ENCODE measurements at regions not wholly inside any gene's neighbourhood (a gene's known extent, or its start where the extent isn't known, plus 50 kb on each side); places are given as distances from the start of the nearest gene placed in this dataset.
"Not testable (repeated sequence)": the region's sequence is repeated elsewhere in the genome, so short reads cannot be mapped to it uniquely, and the experiment has no call there.

DNA sequence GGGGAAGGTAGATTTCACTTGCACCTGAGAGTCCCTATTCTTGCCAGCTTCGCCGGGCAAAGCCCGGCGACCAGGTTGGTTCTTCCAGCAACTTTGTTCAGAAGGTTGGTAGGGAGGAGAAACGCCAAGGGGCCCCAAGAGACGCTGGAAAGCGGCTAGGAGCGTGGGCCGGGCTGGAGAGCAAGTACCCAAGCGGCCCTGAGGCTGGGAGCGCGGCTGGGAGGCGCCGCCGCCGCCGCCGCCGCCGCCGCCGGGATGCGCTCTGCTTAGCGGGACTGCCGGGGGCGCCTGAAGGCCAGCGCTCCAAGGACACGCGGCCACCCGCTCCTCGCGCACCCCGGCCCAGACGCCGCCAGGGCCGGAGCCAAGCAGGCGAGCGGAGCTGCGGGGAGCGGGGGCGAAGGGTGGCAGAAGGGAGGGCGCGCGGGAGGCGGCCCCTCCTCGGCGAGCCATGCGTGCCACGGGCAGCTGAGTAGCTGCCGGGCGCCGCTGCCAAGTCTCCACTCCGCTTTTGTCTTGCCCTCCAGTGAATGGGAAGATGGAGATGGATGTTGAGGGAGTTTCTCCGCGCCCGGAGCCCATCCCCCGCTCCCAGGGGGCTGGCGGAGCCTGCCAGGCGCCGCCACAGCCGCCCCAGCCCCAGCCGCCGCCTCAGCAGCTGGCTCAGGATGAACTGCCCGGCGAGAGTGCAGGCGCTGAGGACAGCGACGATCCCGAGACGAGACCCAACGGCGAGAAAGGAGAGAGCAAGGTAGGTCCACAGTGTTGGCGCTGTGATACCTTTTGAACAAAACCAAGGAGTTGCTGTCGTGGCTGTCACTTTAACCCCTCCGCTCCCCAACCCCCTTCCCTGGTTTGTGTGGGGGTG lies 227.4 kb upstream of the AZI2 start:
- no peak for DNase-seq

DNA sequence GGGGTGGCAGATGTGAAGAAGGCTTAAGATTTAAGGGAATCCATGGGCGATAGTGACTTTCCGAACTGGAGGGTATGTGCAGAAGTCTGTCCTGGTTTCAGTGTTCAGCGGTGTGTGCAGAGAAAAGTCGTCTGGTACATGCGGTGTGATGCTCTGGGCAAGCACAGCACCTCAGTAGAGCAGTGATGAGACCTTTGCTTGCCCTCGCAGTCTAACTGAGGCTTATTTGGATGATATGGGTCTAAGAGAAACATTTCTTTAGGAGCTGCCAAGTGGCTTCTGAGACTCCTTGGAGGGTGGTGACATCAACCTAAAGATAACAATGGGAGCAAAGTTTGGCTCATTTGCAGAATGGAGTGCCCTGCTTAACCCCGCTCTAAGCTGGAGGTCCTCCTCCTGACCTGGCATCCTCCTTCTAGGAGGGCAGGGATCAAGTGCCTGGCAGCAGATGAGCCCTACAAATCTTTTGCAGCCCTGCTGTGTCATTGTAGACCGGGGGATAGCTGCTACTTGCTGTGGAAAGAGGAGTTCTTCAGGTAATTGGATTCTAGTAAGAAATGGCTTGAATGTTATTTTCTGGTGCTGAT lies 228.1 kb upstream of the AZI2 start:
- no peak for DNase-seq

DNA sequence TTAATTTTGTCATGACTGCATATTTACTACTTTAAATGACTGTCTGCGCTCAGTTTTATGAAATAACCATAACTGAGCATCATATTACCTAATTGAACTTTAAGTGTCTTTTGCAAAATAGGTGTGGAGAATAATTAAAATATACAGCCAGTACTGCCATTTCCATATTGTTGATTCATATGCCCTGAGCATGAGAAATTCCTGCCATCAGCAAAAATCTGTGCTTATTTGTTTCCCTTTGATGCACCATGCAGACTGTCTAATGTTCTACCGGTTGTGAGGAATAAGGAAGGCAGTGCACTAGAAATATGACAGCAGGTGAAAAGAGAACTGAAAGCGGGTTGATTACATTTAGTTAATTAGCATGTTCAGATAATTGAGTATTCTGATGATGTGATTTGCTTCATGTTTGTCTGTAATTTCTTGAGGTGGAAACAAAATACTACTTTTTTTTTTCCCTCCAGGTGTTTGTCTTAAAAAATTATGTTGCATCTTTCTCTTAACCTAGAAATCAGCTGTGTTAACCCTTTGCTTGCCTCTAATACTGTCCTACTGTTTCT lies 229.4 kb upstream of the AZI2 start:
- DNase-seq, result no peak

DNA sequence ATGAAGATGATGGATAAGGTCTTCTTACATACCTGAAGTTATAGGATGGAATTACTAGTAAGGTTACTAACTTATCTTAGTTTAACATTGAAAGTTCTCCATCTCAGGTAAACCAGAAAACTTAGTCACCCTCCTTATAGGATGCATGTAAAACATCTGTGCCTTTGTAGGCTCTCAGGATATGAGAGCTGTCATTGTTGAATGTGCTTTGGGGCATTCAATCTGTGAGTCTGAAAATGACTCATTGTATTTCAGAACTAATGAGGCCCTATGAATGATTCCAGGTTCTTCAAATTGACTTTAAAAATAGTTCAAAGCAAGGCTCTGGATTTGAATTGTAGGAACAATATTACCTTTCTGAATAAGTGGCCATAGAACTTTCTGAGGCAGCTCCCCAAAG lies 237.7 kb upstream of the AZI2 start:
- DNase-seq, result no peak

DNA sequence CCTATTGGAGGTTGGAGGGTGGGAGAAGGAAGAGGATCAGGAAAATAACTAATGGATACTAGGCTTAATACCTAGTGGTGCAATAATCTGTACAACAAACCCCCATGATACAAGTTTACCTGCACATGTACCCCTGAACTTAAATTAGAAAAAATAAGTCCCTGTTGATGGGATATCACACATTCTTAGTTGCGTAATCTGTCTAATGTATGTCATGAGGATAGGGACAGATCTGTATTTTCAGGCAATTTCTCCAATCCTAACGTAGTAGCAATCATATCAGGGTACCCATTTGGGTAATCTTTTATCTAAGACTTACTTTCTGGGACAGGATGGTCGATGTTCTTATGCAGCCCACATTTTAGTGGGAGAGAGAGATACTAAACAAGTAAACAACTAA lies 239.1 kb upstream of the AZI2 start:
- no peak for DNase-seq

DNA sequence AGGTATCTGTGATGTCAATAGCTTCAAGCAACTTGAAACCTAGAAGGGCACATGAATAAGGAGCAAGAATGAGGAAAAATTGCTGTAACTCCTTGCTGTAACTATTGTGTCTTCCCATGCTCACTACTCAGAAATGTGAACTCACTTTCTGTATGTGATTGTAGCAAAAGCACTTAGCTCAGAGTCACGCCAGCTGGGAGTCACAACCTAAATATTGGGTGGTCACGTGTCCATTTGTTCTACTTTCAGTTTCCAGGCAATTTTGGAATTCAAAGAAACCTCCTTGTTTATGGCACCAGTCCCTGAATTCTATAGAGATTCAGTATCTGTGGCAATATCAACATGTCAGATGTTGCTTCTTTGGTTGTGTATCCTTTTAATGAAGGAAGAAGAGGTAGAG lies 241.6 kb upstream of the AZI2 start:
- no peak for DNase-seq

DNA sequence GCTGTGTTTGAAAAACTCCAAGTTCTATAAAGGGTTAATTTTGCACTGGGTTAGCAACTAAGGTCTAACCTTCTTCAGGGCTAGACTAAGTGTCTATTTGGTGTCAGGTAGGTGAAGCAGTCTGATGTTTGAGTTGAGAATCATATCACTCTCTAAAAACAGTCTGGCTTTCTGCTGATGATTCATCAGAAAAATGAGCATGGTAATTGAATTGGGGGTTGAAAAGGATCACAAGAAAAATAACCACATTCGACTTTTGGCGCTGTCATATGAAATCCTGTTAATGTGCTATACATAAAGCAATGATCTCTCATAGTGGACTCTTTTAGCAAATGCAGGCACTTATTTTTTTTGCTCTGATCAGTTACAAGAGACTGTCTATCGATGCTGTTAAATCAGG lies 242.2 kb upstream of the AZI2 start:
- DNase-seq, result no peak

DNA sequence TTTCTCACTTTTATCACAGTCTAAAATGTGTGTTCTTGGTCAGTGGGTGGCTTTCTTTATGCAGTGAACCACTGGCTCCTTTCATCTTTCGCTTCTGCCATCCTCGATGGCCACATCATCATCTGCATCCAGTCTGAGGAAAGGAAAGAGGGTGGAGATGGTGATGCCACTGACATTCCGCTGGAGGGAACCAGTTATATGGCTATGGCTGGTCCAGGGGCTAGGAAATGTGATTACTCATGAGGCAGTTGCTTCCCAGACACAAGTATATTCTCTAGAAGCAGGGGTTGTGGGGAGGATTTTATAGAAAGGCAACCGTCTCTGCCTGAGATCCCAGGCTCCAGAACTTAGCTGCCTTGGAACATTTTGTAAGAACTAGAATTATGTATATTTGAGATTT lies 246.7 kb upstream of the AZI2 start:
- no peak for DNase-seq

DNA sequence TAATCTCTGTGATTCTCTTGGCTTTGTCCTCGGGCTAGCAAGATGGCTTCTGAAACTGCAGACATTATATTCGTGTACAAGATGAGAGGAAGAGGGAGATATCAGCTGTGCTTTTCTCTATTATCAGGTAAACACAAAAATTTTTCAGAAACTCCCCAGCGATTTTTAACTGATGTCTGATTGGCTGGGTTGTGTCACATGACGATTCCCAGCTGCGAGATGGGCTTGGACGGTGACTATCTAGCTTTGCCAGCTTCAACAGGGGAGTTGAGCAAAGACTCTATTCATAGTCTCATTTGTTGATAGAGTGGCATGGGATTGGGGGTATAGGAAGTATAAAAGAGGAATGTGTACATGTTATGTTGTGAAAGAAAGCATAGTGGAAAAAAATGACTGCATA lies 248.8 kb upstream of the AZI2 start:
- DNase-seq, result no peak

DNA sequence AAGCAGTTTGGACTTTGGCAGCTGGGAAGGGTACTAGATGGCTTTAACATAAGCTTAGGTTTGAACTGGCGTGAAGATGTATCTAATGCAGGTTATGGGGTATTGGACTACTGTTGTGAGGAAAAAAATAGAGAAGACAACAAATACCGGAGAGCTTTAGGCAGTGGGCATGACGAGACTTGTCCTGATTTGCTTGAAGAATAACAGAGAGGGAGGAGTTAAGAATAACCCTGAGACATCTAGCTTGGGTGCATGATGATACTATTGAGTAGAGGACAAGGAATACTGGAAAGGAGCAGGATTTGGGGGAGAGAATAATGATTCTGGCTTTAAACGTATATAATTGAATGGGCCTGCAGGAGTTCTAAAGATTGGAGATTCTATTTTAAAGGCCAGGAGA lies 249.5 kb upstream of the AZI2 start:
- DNase-seq, result no peak

DNA sequence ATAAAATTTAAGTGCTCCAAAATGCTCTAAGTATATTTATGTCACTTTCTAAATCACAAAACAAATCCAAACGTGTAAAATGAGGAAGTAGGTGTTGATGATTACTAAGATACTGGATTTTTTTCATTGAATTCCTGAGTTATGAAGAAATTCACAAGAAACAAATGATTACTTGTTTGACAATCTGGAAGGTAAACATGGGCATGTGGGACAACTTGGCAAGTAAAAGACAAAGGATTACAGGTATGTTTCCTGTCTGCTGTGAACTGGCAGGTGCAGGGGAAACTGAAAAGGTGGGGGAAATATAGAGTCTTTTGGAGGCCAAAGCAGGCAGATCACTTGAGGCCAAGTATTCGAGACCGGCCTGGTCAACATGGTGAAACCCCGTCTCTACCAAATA lies 252.7 kb upstream of the AZI2 start:
- DNase-seq, result no peak

DNA sequence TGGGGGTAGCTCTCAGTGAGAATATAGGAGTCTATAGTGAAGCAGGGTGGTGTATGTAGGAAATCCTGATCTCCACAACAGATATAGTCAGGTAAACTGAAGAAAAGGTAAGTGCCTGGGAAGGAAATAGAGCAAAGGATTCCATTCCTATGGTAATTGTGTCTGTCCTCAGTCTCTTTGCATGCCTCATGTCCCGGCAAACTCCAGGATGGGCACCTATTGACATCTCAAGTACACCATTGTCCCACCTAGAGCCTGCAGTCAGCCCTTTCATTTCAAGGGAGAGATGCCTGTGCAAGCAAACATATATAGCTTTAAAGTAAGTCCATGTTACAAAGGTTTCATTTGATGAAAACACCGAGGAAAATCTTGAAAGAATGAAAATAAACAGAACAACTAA lies 257.7 kb upstream of the AZI2 start:
- no peak for DNase-seq

DNA sequence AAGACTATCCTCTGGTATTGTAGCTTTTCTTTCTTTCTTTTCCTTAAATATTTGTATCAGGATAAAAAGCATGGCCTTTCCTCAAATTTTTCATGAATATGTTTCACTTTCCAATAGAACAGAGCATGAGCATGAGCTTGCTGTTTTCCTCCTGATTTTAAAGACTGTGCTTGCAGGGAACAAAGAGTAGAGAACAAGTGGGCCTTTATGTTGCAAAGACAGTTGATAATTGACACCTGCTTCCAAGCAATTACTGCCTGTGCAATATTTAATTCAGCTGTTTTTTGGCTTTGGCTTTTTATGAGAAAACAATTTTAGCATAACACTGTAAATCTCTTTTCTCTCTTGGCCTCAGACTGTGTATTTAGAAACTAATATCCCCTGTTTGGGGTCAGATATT lies 263.6 kb upstream of the AZI2 start:
- DNase-seq, result no peak

DNA sequence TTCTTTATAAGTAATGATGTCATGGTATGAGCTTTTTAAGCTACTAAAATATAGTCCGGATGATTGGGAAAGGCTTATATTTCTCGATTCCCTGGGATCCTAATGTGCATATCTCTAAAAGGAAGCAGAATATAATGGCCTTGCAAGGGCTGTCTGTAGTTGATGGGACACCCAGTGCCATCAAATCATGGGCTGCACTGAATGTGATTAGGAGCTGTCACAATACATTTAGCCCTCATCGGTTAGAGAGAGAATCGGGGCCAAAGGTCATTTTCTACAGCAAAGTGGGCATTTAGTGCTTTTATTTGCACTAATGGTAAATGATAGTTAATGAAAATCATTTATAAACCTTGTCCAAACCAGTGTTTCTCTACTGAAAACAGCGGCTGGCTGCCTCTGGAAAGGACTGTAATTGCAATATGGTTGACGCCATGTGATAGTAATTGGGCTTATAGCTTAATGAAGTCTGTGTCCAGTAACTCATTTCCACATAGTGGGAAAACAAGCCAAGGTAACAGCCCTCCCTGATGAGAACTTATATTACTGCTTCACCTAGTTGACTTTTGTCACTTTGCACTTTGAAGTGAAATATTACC lies 265.0 kb upstream of the AZI2 start:
- no peak for DNase-seq

DNA sequence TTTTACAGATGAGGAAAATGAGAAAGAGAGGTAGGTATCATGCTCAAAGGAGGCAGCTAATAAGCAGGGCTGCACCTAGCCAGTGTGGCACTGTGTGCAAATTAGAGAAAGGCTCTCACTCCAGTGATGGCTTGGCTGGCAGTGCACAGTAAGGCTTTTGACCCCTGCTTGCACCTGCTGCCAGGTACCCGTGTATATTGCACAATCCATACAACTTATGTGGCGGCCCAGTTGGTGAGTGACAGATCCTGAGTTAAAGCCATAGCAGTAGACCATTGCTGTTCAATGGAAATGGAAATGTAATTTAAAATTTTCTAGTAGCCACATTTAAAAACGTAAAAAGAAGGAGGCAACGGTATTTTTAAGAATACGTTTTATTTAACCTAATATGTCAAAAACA lies 266.4 kb upstream of the AZI2 start:
- DNase-seq, result no peak

DNA sequence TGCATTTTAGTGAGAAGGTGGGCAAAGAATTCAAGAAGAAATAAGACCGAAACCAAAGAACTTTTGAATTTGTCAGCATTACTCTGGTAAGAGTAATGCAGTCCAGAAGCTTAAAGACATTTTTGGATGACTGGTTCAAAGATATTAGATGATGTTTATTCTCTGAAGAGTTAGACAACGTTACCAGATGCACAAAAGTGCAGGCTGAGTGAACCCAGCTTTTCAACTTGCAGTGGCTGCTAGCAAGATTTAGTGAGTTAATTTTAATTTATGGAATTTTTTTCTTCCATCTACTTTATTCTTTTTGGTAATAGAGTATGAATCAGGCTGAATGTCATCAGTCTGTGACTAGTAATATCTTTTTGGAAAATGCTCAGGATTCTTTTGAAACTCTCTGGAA lies 267.3 kb upstream of the AZI2 start:
- no peak for DNase-seq

DNA sequence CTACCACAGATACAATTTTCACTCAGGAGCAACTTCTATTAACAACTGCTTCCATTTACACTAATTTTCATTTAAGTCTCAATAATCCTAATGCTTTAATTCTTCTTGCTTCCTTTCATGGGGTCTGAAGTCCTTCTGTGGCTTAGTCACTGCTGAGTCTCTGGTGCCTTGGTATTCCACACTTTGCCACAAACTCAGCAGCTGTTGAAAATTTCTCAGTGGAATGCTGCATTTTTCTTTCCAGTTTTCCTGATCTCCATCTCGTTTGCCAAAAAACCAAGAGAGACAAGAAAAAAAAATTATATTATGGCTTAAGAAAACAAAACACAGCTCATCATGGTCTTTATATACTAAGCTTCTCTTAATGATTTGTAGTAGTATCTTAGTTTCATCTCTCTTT lies 269.2 kb upstream of the AZI2 start:
- no peak for DNase-seq

DNA sequence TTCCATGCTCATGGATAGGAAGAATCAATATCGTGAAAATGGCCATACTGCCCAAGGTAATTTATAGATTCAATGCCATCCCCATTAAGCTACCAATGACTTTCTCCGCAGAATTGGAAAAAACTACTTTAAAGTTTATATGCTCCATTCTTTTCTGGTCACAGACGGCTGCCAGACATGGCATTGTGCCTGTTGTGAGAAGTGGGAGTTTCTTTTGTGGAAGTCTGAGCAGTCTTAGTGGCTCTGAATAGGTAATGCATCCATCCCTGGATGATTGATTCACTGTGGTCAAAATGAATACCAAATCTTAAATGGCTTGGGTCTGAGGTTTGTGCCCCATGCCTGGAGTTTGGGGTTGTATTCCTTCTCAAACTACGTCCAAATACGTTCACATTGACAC lies 274.5 kb upstream of the AZI2 start:
- DNase-seq, result no peak

DNA sequence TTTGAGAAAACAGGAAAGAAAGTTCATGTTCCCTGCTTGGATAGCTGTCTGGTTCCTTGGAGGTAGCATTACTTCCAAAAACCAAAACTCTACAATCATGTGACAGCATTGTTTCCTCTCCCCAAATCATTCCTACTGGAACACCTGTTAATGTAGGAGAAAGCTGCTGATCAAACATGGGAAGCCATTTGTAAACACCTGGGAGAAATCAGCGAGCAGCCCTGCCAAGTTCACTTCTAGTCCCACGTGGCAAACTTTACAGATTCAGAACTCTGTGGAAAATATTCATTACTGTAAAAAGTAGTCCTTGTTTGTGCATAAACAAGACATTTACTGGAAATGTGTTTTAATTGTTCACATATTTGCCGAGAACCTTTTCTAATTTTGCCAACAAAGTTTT lies 275.5 kb upstream of the AZI2 start:
- no peak for DNase-seq

DNA sequence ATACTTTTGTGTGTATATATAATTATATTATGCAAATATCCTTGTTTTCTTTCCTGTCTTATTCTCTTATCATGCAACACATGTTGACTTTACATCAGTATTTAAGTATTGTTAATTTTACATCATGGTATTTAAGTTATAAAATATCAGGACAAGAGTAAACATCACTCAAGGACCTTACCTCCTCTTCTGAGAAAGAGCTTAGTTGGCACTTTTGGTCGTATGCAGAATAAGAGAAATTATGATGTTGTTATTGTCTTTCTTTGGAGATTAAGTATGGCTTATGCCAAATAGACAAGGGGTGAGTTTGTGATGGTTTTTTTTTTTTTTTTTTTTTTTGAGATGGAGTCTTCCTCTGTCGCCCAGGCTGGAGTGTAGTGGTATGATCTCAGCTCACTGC lies 279.2 kb upstream of the AZI2 start:
- DNase-seq, result not testable (repeated sequence)

DNA sequence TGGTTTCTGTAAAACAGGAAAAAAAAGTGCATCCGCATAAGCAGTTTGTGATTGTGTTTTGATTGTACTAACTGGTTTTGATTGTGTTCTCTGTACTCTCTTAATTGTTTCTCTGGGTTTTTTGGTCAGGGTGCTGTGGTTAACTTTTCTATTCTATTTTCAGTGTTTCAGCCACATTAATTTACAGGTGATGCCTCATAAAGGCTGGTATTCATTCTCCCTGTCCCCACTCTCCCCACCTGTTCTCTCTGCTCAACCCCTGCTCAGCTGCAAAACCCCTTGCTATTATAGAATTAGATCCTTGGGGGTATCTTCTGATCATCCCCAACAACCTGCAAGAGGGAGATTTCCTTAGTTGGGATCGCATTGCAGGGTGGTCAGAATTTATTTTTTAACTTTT lies 285.4 kb upstream of the AZI2 start:
- DNase-seq, result no peak

DNA sequence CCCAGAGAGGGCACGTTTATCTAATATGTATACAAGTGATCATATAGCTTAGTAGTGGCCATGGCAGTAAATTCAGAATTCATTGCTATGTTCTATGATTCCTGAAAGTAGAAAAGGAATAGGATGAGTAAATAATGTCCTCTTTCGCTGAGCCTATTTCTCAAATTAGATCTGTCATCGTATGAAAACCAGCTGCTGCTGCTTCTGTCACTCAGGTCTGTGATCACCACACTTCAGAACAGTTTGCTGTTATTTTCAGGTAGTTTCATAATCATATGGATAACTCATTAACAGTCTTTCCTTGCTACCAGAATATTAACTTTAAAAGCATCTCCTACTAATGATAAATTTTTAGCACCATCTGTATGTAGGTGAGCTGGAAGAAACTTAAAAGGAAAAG lies 289.1 kb upstream of the AZI2 start:
- no peak for DNase-seq

DNA sequence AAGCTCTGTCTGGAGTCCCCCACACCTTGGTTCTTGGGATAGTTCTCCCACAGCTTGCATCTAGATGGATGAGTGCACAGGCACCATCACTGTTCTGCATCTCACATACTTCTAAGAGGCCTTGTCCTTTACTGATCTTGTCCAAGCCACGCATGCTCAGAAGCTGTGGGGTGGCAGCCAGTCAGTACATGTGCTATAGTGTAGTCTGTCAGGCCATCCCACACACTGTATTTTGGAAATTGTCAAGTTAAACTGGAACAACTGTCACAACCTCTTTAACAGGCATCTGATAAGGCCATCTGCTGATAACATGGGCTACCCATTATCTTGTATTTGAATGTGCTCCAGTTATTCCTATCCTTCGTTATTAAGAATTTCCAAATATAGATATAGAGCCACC lies 296.5 kb upstream of the AZI2 start:
- DNase-seq, result no peak

DNA sequence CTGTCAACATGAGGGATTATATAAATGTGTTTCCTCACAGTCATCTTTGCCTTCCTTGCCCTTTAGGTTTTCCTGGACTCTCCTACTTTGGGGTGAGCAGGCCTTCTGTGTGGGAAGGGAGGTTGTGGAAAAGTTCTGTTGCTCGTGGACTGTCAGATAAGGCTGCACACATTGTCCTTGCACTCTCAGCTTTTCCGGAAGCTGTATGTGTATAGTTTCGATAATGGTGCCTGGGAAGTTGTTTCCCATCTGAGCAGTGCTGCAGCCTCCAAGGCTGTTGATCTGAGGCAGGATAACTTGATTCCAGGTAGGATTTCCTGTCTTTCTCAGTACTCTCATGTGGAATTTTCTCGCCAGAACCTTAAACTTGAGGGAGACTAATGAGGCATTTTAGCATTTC lies 297.8 kb upstream of the AZI2 start:
- no peak for DNase-seq

Measured in DMS153 (cell line).